ENCODE measurements at regions not wholly inside any gene's neighbourhood (a gene's known extent, or its start where the extent isn't known, plus 50 kb on each side); places are given as distances from the start of the nearest gene placed in this dataset.
"Not testable (repeated sequence)": the region's sequence is repeated elsewhere in the genome, so short reads cannot be mapped to it uniquely, and the experiment has no call there.

GRCh38 chrX:109886122-109886761 is 116.7 kb upstream of the TMEM164 start:
- TF ChIP-seq, protein P1, sequence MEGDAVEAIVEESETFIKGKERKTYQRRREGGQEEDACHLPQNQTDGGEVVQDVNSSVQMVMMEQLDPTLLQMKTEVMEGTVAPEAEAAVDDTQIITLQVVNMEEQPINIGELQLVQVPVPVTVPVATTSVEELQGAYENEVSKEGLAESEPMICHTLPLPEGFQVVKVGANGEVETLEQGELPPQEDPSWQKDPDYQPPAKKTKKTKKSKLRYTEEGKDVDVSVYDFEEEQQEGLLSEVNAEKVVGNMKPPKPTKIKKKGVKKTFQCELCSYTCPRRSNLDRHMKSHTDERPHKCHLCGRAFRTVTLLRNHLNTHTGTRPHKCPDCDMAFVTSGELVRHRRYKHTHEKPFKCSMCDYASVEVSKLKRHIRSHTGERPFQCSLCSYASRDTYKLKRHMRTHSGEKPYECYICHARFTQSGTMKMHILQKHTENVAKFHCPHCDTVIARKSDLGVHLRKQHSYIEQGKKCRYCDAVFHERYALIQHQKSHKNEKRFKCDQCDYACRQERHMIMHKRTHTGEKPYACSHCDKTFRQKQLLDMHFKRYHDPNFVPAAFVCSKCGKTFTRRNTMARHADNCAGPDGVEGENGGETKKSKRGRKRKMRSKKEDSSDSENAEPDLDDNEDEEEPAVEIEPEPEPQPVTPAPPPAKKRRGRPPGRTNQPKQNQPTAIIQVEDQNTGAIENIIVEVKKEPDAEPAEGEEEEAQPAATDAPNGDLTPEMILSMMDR (IDR thresholded peaks at IDR 0.05; ENCODE audit: low read depth, low read length) = peak; percentile 80
- DNase-seq (ENCODE audit: low read depth, low spot score) = peak; percentile 37

GRCh38 chrX:109889289-109890006 is 113.5 kb upstream of the TMEM164 start:
- DNase-seq (ENCODE audit: low read depth, low spot score) = peak; percentile 16

More at GRCh38 chrX:109886122-109886761, 116.7 kb upstream of the TMEM164 start:
- no peak overlapping the region for H3K4me3 ChIP-seq (ENCODE audit: low read depth, low read length)
- in situ Hi-C loops (cut with HindIII; ENCODE audit: low sequenced_read_pairs) = no loop called here

DNA sequence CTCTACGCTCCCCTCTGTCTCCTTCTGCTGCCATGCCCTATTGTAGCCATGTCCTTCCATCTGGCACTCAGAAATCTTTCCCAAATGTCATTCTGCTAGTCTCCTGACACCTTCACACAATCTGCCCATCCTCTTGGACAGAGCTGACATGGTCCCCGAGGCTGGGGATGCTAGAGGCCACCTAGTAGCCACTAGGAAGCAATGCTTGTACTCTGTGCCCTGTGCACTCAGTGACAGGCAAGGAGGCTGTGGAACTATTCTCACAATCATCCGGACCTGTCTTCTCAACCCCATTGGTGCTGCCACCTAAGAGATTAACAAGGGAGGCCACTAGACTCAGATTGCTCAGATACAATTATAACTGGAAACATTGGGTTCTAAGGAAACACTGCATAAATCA is 112.6 kb upstream of the TMEM164 start:
- in situ Hi-C loops (cut with HindIII; ENCODE audit: low sequenced_read_pairs) = no loop called here
- TF ChIP-seq, protein P1 (IDR thresholded peaks at IDR 0.05; ENCODE audit: low read depth, low read length) = no peak
- no peak for DNase-seq (ENCODE audit: low read depth, low spot score)
- H3K4me3 ChIP-seq (ENCODE audit: low read depth, low read length) = no peak overlapping the region

More at GRCh38 chrX:109889289-109890006, 113.5 kb upstream of the TMEM164 start:
- in situ Hi-C loops (cut with HindIII; ENCODE audit: low sequenced_read_pairs) = no loop called here
- no peak overlapping the region for H3K4me3 ChIP-seq (ENCODE audit: low read depth, low read length)
- TF ChIP-seq, protein P1 (IDR thresholded peaks at IDR 0.05; ENCODE audit: low read depth, low read length) = peak; percentile 45

- TF ChIP-seq, protein P1 (IDR thresholded peaks at IDR 0.05; ENCODE audit: low read depth, low read length) = peak; percentile 90
- DNase-seq (ENCODE audit: low read depth, low spot score) = peak; percentile 61
- in situ Hi-C loops (cut with HindIII; ENCODE audit: low sequenced_read_pairs) = no loop called here
- no peak overlapping the region for H3K4me3 ChIP-seq (ENCODE audit: low read depth, low read length)
Observed at GRCh38 chrX:109890910-109891502, 111.9 kb upstream of the TMEM164 start.

DNA sequence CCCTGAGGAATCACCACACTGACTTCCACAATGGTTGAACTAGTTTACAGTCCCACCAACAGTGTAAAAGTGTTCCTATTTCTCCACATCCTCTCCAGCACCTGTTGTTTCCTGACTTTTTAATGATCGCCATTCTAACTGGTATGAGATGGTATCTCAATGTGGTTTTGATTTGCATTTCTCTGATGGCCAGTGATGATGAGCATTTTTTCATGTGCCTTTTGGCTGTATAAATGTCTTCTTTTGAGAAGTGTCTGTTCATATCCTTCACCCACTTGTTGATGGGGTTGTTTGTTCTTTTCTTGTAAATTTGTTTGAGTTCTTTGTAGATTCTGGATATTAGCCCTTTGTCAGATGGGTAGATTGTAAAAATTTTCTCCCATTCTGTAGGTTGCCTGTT is 106.9 kb upstream of the TMEM164 start:
- H3K4me3 ChIP-seq (ENCODE audit: low read depth, low read length); in situ Hi-C loops (cut with HindIII; ENCODE audit: low sequenced_read_pairs); DNase-seq (ENCODE audit: low read depth, low spot score): not testable (repeated sequence)

- DNase-seq (ENCODE audit: low read depth, low spot score) = peak; percentile 58
- in situ Hi-C loops (cut with HindIII; ENCODE audit: low sequenced_read_pairs) = no loop called here
- no peak overlapping the region for H3K4me3 ChIP-seq (ENCODE audit: low read depth, low read length)
- TF ChIP-seq, protein P1 (IDR thresholded peaks at IDR 0.05; ENCODE audit: low read depth, low read length) = no peak
Observed at GRCh38 chrX:109902665-109903064, 100.2 kb upstream of the TMEM164 start.

- peak; percentile 6 for DNase-seq (ENCODE audit: low read depth, low spot score)
- in situ Hi-C loops (cut with HindIII; ENCODE audit: low sequenced_read_pairs) = no loop called here
- TF ChIP-seq, protein P1 (IDR thresholded peaks at IDR 0.05; ENCODE audit: low read depth, low read length) = peak; percentile 52
- no peak overlapping the region for H3K4me3 ChIP-seq (ENCODE audit: low read depth, low read length)
Observed at GRCh38 chrX:109911046-109911445, 91.9 kb upstream of the TMEM164 start.

DNA sequence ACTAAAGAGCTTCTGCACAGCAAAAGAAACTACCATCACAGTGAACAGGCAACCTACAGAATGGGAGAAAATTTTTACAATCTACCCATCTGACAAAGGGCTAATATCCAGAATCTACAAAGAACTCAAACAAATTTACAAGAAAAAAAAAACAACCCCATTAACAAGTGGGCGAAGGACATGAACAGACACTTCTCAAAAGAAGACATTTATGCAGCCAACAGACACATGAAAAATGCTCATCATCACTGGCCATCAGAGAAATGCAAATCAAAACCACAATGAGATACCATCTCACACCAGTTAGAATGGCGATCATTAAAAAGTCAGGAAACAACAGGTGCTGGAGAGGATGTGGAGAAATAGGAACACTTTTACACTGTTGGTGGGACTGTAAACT is 89.9 kb upstream of the TMEM164 start:
- in situ Hi-C loops (cut with HindIII; ENCODE audit: low sequenced_read_pairs); H3K4me3 ChIP-seq (ENCODE audit: low read depth, low read length); DNase-seq (ENCODE audit: low read depth, low spot score): not testable (repeated sequence)
